COLO829 (cell line): ENCODE measurements at regions not wholly inside any gene's neighbourhood (a gene's known extent, or its start where the extent isn't known, plus 50 kb on each side); places are given as distances from the start of the nearest gene placed in this dataset.

Source experiments
- DNase-seq: peaks from one replicate; pipeline ENCODE4 v3.0.0; 2012; ENCODE audit warnings: low spot score

- no peak for DNase-seq
Measured at GRCh38 chr1:218823291-218823900, 350.3 kb upstream of the LYPLAL1 start.

- DNase-seq, result no peak
Measured at GRCh38 chr1:218827486-218827885, 346.2 kb upstream of the LYPLAL1 start.

- DNase-seq, result no peak
Measured at GRCh38 chr1:218828125-218828650, 345.5 kb upstream of the LYPLAL1 start.

GRCh38 chr1:218829097-218829496, 344.6 kb upstream of the LYPLAL1 start:
- DNase-seq, result no peak

- no peak for DNase-seq
Measured at GRCh38 chr1:218835609-218836008, 338.1 kb upstream of the LYPLAL1 start.

- no peak for DNase-seq
Measured at GRCh38 chr1:218836264-218836663, 337.4 kb upstream of the LYPLAL1 start.

GRCh38 chr1:218837051-218837450, 336.6 kb upstream of the LYPLAL1 start:
- no peak for DNase-seq

- no peak for DNase-seq
Measured at GRCh38 chr1:218845589-218845988, 328.1 kb upstream of the LYPLAL1 start.

- no peak for DNase-seq
Measured at GRCh38 chr1:218846181-218846580, 327.5 kb upstream of the LYPLAL1 start.

GRCh38 chr1:218847089-218847768, 326.4 kb upstream of the LYPLAL1 start:
- DNase-seq, result no peak

- DNase-seq, result no peak
Measured at GRCh38 chr1:218848009-218848408, 325.7 kb upstream of the LYPLAL1 start.

- DNase-seq, result no peak
Measured at GRCh38 chr1:218850367-218850766, 323.3 kb upstream of the LYPLAL1 start.

GRCh38 chr1:218851586-218851985, 322.1 kb upstream of the LYPLAL1 start:
- no peak for DNase-seq

GRCh38 chr1:218852527-218852926, 321.2 kb upstream of the LYPLAL1 start:
- no peak for DNase-seq

GRCh38 chr1:218863987-218864386, 309.7 kb upstream of the LYPLAL1 start:
- no peak for DNase-seq

- DNase-seq, result no peak
Measured at GRCh38 chr1:218865591-218865990, 308.1 kb upstream of the LYPLAL1 start.

GRCh38 chr1:218866507-218866906, 307.2 kb upstream of the LYPLAL1 start:
- DNase-seq, result no peak

GRCh38 chr1:218867066-218867465, 306.6 kb upstream of the LYPLAL1 start:
- DNase-seq, result no peak

GRCh38 chr1:218867941-218868626, 305.6 kb upstream of the LYPLAL1 start:
- DNase-seq, result peak; percentile 68

- no peak for DNase-seq
Measured at GRCh38 chr1:218869276-218869675, 304.4 kb upstream of the LYPLAL1 start.

GRCh38 chr1:218872026-218872425, 301.7 kb upstream of the LYPLAL1 start:
- no peak for DNase-seq

GRCh38 chr1:218872928-218873327, 300.8 kb upstream of the LYPLAL1 start:
- no peak for DNase-seq

GRCh38 chr1:218874313-218874712, 299.4 kb upstream of the LYPLAL1 start:
- DNase-seq, result peak; percentile 86
